ENCODE measurements at regions not wholly inside any gene's neighbourhood (a gene's known extent, or its start where the extent isn't known, plus 50 kb on each side); places are given as distances from the start of the nearest gene placed in this dataset.

DNA sequence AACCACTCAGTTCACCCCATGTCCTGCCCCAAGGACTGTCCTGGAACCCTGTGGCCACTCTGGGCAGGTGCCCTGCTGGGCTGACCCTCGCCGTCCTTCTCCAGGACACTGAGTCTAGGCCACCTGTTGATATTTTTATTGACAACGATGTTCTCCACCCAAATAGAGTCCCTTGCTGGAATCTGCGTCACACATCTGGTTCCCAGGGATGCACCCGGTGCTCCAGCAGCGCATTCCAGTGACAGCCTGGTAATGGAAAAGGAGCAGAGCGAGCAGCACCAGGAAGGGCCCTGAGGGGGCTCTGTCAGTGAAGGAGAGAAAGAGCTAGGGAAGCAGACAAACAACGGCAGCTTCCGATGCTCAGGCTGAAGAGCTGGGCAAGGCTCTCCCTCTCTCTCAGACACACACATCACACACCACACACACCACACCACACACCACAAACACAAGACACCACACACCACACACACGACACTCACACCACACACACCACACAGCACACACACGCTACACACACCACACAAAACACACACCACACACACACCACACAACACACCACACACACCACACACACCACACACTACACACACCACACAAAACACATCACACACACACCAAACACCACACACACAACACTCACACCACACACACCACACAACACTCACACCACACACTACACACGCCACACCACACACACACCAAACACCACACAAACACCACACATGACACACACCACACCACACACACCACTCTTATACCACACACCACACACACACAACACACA lies 117.9 kb upstream of the THBS2 start:
- ChIA-PET CTCF (no interaction called here), POLR2A (no interaction called here)
- Histone ChIP-seq H3K4me1 (ENCODE audit: control insufficient read depth in 1 of 2, insufficient read depth in 2 of 2, low read depth in 1 of 2, low read length in 1 of 2) (no peaks in the 10 kb centered on the region; a peak in 1 of 4 replicates), H3K9ac (no peak overlapping the region), H3K79me2 (ENCODE audit: insufficient read depth) (no peaks in the 10 kb centered on the region), H2AFZ (ENCODE audit: low read depth) (no peak overlapping the region), H3K36me3 (replicated peaks in 1 of 2; ENCODE audit: control insufficient read depth in 1 of 2, insufficient read depth in 2 of 2, low read length in 1 of 2) (no peaks in the 10 kb centered on the region), H3K27me3 (ENCODE audit: insufficient read depth) (no peaks in the 10 kb centered on the region), H3K9me3 (0 out of 2 replicates have a peak, but pooled peaks cover 4% of the 10 kb centered on the region), H3K4me2 (no peak overlapping the region), H4K20me1 (ENCODE audit: insufficient read depth) (no peaks in the 10 kb centered on the region), H3K4me3 (ENCODE audit: low read depth in 2 of 2, low read length in 1 of 2) (no peak overlapping the region), H3K9me2 (no peaks in the 10 kb centered on the region), H3K27ac (ENCODE audit: low read depth in 2 of 2, low read length in 1 of 2) (no peak overlapping the region), H3F3A (replicated peaks; ENCODE audit: insufficient read depth) (no peaks in the 10 kb centered on the region)
- WGBS (ENCODE audit: low lambda C conversion rate), result 51% methylated on average over 11 of the region's 12 CpGs
- peak; percentile 62 for DNase-seq
- no peak for TF ChIP-seq CHD2 (IDR thresholded peaks at IDR 0.05; ENCODE audit: low read length, partially characterized antibody)

DNA sequence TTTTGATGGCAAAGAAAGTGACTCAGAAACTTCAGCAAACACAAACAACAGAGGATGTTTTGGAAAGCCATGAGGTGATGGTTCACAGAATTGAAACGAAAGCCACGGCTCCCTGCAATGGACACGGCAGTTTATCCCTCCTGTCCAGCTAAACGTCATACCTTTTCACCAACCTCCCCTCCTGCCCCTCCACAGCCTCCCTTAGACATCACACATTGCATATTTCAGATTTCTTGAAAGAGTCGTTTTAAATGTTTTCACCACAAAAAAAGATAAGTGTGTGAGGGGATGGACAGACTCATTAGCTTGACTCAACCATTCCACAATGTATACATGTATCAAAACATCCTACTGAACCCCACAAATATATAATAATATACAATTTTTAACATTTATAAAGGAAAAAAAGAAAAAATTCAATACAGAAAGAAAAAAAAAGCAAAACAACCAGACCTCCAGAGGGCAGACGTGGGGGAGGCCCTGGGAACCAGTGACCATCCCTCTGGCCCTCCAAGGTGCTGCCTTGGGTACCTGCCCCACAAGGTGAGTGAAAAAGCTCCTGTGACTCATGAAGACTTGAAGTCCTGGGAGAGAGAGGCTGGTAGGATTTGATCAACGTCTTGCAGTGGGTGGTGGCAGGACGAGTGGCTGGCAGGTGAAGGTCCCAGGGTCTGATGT lies 117.2 kb upstream of the THBS2 start:
- Histone ChIP-seq H3K4me1 (ENCODE audit: control insufficient read depth in 1 of 2, insufficient read depth in 2 of 2, low read depth in 1 of 2, low read length in 1 of 2) (no peaks in the 10 kb centered on the region; a peak in 1 of 4 replicates), H3K4me2 (no peak overlapping the region), H3K9me3 (0 out of 2 replicates have a peak, but pooled peaks cover 1% of the 10 kb centered on the region), H3K79me2 (ENCODE audit: insufficient read depth) (no peaks in the 10 kb centered on the region), H3K27ac (ENCODE audit: low read depth in 2 of 2, low read length in 1 of 2) (no peak overlapping the region), H3F3A (replicated peaks; ENCODE audit: insufficient read depth) (no peaks in the 10 kb centered on the region), H2AFZ (ENCODE audit: low read depth) (no peak overlapping the region), H3K27me3 (ENCODE audit: insufficient read depth) (no peaks in the 10 kb centered on the region), H3K9ac (no peak overlapping the region), H3K36me3 (replicated peaks in 1 of 2; ENCODE audit: control insufficient read depth in 1 of 2, insufficient read depth in 2 of 2, low read length in 1 of 2) (no peaks in the 10 kb centered on the region), H3K9me2 (no peaks in the 10 kb centered on the region), H3K4me3 (ENCODE audit: low read depth in 2 of 2, low read length in 1 of 2) (no peak overlapping the region), H4K20me1 (ENCODE audit: insufficient read depth) (no peaks in the 10 kb centered on the region)
- ChIA-PET CTCF (no interaction called here), POLR2A (no interaction called here)
- DNase-seq, result no peak
- WGBS (ENCODE audit: low lambda C conversion rate), result 57% methylated on average over 7 of the region's 8 CpGs
- no peak for TF ChIP-seq GABPA (IDR thresholded peaks at IDR 0.05; ENCODE audit: low read depth)
- TF ChIP-seq, protein P1, sequence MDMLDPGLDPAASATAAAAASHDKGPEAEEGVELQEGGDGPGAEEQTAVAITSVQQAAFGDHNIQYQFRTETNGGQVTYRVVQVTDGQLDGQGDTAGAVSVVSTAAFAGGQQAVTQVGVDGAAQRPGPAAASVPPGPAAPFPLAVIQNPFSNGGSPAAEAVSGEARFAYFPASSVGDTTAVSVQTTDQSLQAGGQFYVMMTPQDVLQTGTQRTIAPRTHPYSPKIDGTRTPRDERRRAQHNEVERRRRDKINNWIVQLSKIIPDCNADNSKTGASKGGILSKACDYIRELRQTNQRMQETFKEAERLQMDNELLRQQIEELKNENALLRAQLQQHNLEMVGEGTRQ (IDR thresholded peaks at IDR 0.05; ENCODE audit: borderline replicate concordance, low read depth, low read length), result no peak
- no peak for TF ChIP-seq TEAD4 (IDR thresholded peaks at IDR 0.05; ENCODE audit: borderline replicate concordance, insufficient read depth)
- no peak for TF ChIP-seq FOXM1 (IDR thresholded peaks at IDR 0.05; ENCODE audit: low read depth)
- TF ChIP-seq, protein P2, sequence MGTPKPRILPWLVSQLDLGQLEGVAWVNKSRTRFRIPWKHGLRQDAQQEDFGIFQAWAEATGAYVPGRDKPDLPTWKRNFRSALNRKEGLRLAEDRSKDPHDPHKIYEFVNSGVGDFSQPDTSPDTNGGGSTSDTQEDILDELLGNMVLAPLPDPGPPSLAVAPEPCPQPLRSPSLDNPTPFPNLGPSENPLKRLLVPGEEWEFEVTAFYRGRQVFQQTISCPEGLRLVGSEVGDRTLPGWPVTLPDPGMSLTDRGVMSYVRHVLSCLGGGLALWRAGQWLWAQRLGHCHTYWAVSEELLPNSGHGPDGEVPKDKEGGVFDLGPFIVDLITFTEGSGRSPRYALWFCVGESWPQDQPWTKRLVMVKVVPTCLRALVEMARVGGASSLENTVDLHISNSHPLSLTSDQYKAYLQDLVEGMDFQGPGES (IDR thresholded peaks at IDR 0.05; ENCODE audit: low read depth, low read length), result no peak
- TF ChIP-seq, protein P3, sequence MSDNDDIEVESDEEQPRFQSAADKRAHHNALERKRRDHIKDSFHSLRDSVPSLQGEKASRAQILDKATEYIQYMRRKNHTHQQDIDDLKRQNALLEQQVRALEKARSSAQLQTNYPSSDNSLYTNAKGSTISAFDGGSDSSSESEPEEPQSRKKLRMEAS (IDR thresholded peaks at IDR 0.05; ENCODE audit: low read depth), result no peak
- no peak for TF ChIP-seq FOXJ3 (CRISPR knock-in tag; IDR thresholded peaks at IDR 0.05)
- no peak for TF ChIP-seq MXI1 (IDR thresholded peaks at IDR 0.05; ENCODE audit: low read depth, low read length)
- no peak for TF ChIP-seq EP300 (IDR thresholded peaks at IDR 0.05; ENCODE audit: borderline replicate concordance in 1 of 2, low read depth in 1 of 2, low read length in 1 of 2)
- no peak for TF ChIP-seq GATA2 (CRISPR knock-in tag; IDR thresholded peaks at IDR 0.05)
- no peak for TF ChIP-seq TCF12 (IDR thresholded peaks at IDR 0.05)
- TF ChIP-seq FOSL2 (IDR thresholded peaks at IDR 0.05; ENCODE audit: borderline replicate concordance, low read depth), result no peak
- no peak for TF ChIP-seq RCOR1 (IDR thresholded peaks at IDR 0.05; ENCODE audit: low read length)
- no peak for TF ChIP-seq MEF2A (IDR thresholded peaks at IDR 0.05; ENCODE audit: borderline replicate concordance, low read depth)
- TF ChIP-seq, protein P4, sequence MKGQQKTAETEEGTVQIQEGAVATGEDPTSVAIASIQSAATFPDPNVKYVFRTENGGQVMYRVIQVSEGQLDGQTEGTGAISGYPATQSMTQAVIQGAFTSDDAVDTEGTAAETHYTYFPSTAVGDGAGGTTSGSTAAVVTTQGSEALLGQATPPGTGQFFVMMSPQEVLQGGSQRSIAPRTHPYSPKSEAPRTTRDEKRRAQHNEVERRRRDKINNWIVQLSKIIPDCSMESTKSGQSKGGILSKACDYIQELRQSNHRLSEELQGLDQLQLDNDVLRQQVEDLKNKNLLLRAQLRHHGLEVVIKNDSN (IDR thresholded peaks at IDR 0.05; ENCODE audit: borderline replicate concordance, low read depth), result no peak
- TF ChIP-seq SMC3 (IDR thresholded peaks at IDR 0.05; ENCODE audit: low read depth, low read length), result no peak
- TF ChIP-seq, protein P5, sequence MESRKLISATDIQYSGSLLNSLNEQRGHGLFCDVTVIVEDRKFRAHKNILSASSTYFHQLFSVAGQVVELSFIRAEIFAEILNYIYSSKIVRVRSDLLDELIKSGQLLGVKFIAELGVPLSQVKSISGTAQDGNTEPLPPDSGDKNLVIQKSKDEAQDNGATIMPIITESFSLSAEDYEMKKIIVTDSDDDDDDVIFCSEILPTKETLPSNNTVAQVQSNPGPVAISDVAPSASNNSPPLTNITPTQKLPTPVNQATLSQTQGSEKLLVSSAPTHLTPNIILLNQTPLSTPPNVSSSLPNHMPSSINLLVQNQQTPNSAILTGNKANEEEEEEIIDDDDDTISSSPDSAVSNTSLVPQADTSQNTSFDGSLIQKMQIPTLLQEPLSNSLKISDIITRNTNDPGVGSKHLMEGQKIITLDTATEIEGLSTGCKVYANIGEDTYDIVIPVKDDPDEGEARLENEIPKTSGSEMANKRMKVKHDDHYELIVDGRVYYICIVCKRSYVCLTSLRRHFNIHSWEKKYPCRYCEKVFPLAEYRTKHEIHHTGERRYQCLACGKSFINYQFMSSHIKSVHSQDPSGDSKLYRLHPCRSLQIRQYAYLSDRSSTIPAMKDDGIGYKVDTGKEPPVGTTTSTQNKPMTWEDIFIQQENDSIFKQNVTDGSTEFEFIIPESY (IDR thresholded peaks at IDR 0.05; ENCODE audit: borderline replicate concordance, low read depth), result no peak
- TF ChIP-seq NFIC (IDR thresholded peaks at IDR 0.05; ENCODE audit: borderline replicate concordance), result no peak
